Breast epithelium (tissue), 4 donors: ENCODE measurements at regions not wholly inside any gene's neighbourhood (a gene's known extent, or its start where the extent isn't known, plus 50 kb on each side); places are given as distances from the start of the nearest gene placed in this dataset.

Source experiments
- DNase-seq, 2 donors: peaks; one replicate each; pipeline ENCODE4 v3.0.0-alpha.2; 2019; ENCODE audit warnings: low spot score in 2 of 2
- H3K27ac ChIP-seq, 2 donors: fragments of 200-600 bp; sonication (generic) in 1 of 2; one replicate each; pipeline ENCODE4 v1.5.1; 2016 to 2019; ENCODE audit warnings: mild to moderate bottlenecking in 1 of 2
- H3K27me3 ChIP-seq, 2 donors: fragments of 200-600 bp; sonication (generic) in 1 of 2; one replicate each; pipeline versions ENCODE4 v1.5.1 to v1.6.0; 2017 to 2019; ENCODE audit warnings: control low read depth in 1 of 2, mild to moderate bottlenecking in 1 of 2
- H3K36me3 ChIP-seq: fragments of 200-600 bp; one replicate; pipeline ENCODE4 v1.5.1; 2019
- H3K4me1 ChIP-seq, 2 donors: fragments of 200-600 bp; sonication (generic); one replicate each; pipeline ENCODE4 v1.5.1; 2016 to 2019; ENCODE audit warnings: control low read depth in 1 of 2
- H3K4me3 ChIP-seq, 3 donors: fragments of 200-600 bp; sonication (generic); 1 replicate in 2 of 3; 2 replicates in 1 of 3; pipeline ENCODE4 v1.5.1; 2016 to 2019; ENCODE audit warnings: mild to moderate bottlenecking in 3 of 3, moderate library complexity in 2 of 3
- H3K9me3 ChIP-seq, 2 donors: fragments of 200-600 bp; sonication (generic) in 1 of 2; one replicate each; pipeline ENCODE4 v1.5.1; 2016 to 2019; ENCODE audit warnings: control low read depth in 1 of 2
- POLR2A ChIP-seq: fragments of 450-650 bp; IDR thresholded peaks from one replicate; pipeline ENCODE4 v1.6.1; 2016; ENCODE audit warnings: antibody characterized with exemption, mild to moderate bottlenecking, moderate library complexity
- POLR2AphosphoS5 ChIP-seq, 3 donors: sonication (generic); formaldehyde crosslinking; IDR thresholded peaks; one replicate each; pipeline ENCODE4 v1.6.1; 2017; ENCODE audit warnings: antibody characterized with exemption in 3 of 3
- intact Hi-C: fragments of 100-400 bp; cut with DNase I; formaldehyde crosslinking; loops from one replicate; pipeline ENCODE4 v1.15.1; 2023; ENCODE audit warnings: low total_unique reads
- TF ChIP-seq, protein P1 (sequence below), 3 donors: fragments of 450-650 bp; IDR thresholded peaks; one replicate each; pipeline ENCODE4 v1.5.1; 2016 to 2017; ENCODE audit warnings: antibody characterized with exemption in 3 of 3, mild to moderate bottlenecking in 3 of 3, moderate library complexity in 3 of 3

DNA sequence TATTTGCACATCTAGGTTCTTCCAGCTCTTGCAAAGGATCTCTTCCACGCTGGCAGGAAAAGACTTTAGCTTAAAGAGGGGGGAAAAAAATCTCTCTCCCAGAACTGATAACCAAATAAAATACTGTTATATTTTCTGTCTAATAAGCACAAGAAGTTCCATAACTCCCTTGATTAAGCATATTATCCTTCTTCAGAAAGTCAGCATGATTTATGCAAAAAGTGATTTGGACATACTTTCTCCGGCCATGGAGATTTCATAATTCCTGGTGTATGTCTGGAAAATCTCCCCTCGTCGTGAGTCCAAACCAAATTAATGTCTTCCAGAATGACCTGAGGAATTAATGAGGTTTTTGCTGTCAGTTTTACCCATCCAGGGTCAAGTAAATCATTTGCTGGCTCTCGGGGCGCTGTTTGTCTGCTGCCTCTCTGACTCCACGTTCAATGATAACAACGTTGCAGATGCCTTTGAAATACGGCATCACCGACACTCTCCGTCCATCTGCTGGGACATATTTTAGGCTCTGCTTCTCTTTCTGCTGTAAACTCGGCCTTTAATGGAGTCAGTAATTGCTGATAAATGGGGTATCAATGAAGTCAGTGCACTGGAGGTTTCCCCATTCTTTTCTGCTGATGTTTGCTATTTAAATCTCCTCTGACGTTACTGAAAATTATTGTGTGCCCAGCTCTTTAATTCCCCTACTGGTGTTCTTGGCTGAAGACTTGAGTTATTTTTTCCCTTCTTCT is 112.9 kb downstream of the HLX start:
- no peaks in the 10 kb centered on the region for H3K4me1 ChIP-seq
- H3K9me3 ChIP-seq = no peaks in the 10 kb centered on the region
- no peak overlapping the region for H3K4me3 ChIP-seq
- TF ChIP-seq POLR2AphosphoS5 (IDR thresholded peaks at IDR 0.05) = peak in 1 of 3 donors; percentile 87
- TF ChIP-seq, protein P1, sequence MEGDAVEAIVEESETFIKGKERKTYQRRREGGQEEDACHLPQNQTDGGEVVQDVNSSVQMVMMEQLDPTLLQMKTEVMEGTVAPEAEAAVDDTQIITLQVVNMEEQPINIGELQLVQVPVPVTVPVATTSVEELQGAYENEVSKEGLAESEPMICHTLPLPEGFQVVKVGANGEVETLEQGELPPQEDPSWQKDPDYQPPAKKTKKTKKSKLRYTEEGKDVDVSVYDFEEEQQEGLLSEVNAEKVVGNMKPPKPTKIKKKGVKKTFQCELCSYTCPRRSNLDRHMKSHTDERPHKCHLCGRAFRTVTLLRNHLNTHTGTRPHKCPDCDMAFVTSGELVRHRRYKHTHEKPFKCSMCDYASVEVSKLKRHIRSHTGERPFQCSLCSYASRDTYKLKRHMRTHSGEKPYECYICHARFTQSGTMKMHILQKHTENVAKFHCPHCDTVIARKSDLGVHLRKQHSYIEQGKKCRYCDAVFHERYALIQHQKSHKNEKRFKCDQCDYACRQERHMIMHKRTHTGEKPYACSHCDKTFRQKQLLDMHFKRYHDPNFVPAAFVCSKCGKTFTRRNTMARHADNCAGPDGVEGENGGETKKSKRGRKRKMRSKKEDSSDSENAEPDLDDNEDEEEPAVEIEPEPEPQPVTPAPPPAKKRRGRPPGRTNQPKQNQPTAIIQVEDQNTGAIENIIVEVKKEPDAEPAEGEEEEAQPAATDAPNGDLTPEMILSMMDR (IDR thresholded peaks at IDR 0.05) = no peak
- intact Hi-C loops = no loop called here
- peaks cover 0 to 5% of the 10 kb centered on the region in 2 donors for H3K27me3 ChIP-seq
- H3K36me3 ChIP-seq = no peaks in the 10 kb centered on the region
- no peak overlapping the region for H3K27ac ChIP-seq
- no peak for DNase-seq

DNA sequence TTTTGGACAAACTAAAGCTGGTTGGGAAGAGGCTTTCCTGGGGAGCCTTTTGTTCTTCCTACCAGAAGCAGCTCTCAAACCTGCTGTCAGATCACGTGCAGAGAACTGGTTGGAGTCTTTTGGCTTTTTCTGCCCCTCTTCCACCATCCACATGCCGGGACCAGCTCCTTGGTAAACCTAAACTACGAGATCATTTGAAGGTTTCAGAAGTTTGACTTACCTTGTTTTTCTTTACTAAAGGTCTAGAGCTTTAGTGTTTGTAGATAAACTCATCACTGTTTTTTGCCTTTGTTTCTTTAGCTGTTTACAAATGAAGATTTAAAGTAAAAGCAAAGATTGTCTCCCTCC is 113.4 kb downstream of the HLX start:
- peaks cover 0 to 5% of the 10 kb centered on the region in 2 donors for H3K27me3 ChIP-seq
- no peak overlapping the region for H3K4me3 ChIP-seq
- H3K36me3 ChIP-seq = no peaks in the 10 kb centered on the region
- no peaks in the 10 kb centered on the region for H3K9me3 ChIP-seq
- TF ChIP-seq, protein P1 (IDR thresholded peaks at IDR 0.05) = no peak
- TF ChIP-seq POLR2AphosphoS5 (IDR thresholded peaks at IDR 0.05) = no peak
- no peak for TF ChIP-seq POLR2A
- DNase-seq = no peak
- H3K4me1 ChIP-seq = no peaks in the 10 kb centered on the region
- intact Hi-C loops = no loop called here
- no peak overlapping the region for H3K27ac ChIP-seq

DNA sequence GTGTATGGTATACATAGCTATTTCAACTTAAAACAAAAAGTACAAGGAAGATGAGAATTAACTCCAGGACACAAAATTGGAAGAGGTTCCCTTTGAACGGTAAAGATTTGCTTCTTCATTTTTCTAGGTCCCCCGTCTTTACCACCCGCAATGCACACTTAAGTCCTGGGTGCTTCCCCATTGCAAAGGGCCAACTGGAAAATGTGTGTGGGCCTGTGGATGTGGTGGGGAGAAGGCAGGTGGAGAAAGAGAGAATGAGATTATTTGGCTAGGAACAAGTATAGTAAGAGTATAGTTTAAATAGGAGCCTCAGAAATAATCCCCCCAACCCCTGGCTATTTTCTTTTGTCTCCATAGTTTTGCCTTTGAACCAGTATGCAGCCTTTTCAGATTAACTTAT is 115.4 kb downstream of the HLX start:
- no peaks in the 10 kb centered on the region for H3K36me3 ChIP-seq
- intact Hi-C loops = no loop called here
- TF ChIP-seq POLR2AphosphoS5 (IDR thresholded peaks at IDR 0.05) (no peak), POLR2A (no peak)
- TF ChIP-seq, protein P1 (IDR thresholded peaks at IDR 0.05) = no peak

DNA sequence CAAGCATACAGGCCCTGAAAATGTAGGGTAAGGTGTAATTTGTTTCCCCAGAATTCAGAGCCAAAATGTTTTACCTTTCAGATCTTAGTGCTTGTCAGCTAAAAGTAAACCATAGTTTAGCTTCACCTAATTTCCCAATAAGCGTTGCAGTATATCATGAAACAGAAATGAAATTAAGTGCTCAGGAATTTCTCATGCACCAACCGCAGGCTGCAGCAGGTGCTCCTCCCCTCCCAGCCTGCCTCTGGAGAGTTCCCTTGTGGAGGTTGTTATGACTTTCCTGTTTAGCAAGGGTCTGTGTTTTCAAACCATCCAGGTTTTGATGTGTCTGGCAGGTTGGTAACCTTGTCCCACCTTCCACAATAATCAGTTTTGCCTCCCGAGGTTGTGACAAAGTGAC is 118.5 kb downstream of the HLX start:
- Histone ChIP-seq H3K4me1 (no peaks in the 10 kb centered on the region), H3K36me3 (no peaks in the 10 kb centered on the region), H3K4me3 (no peak overlapping the region), H3K9me3 (no peaks in the 10 kb centered on the region), H3K27me3 (peaks cover 0 to 5% of the 10 kb centered on the region in 2 donors), H3K27ac (no peak overlapping the region)
- no peak for TF ChIP-seq POLR2A
- TF ChIP-seq, protein P1 (IDR thresholded peaks at IDR 0.05) = no peak
- TF ChIP-seq POLR2AphosphoS5 (IDR thresholded peaks at IDR 0.05) = no peak
- intact Hi-C loops = no loop called here
- no peak for DNase-seq

More for the DNA sequence above, 115.4 kb downstream of the HLX start:
- Histone ChIP-seq H3K4me3 (no peak overlapping the region), H3K4me1 (no peaks in the 10 kb centered on the region), H3K27ac (no peak overlapping the region), H3K27me3 (peaks cover 0 to 5% of the 10 kb centered on the region in 2 donors), H3K9me3 (no peaks in the 10 kb centered on the region)
- DNase-seq = no peak

DNA sequence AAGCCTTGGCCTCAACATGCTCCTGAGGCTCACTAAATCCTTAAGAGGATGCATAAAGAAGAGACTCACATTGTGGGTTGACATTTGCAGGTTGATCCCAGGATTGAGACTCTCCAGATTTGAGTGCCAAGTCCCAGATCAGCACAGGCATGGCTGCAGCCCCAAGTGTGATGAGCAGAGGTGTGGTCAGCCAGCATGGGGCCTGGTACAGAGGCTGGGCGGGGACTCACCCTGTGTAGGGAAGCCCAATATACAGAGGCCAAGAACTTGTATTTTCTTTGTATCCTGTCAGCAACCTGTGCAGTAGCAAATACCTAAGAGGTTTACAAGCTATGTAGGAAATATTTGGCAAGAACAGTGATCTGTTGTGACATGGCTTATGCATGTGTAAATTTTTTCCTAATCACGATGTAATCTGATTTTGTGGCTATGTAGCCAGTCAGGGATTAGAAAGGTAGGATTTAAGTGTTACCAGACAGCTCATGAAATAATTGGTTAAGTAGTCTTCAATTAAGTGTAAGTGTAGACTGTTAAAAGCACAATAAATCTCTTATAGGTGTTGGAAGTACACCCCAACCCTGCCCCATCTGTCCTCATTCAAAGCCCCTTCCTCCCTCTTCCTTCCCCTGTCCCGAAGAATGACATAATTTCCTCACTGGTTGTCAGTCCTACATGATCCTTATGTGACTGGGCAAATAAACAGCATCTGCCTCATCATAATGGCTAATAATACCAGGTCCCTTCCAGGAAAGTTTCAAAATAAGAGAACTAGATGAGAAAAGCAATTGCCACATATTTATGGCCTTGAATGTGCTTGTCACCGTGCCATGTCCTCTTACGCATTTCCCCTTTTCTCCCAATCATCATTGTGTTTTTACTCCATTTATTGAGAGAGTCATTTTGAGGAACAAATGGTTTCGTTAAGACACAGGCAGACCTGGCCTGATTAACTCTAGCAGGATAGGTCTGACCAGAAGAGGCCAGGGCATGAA is 120.9 kb downstream of the HLX start:
- H3K27ac ChIP-seq = peak overlapping the region in 1 of 2 donors; percentile 61
- no peaks in the 10 kb centered on the region for H3K4me1 ChIP-seq
- intact Hi-C loops = no loop called here
- no peaks in the 10 kb centered on the region for H3K27me3 ChIP-seq
- H3K9me3 ChIP-seq = peaks cover 0 to 2% of the 10 kb centered on the region in 2 donors
- no peaks in the 10 kb centered on the region for H3K36me3 ChIP-seq
- H3K4me3 ChIP-seq = no peak overlapping the region
- DNase-seq = no peak
- TF ChIP-seq, protein P1 (IDR thresholded peaks at IDR 0.05) = no peak
- TF ChIP-seq POLR2AphosphoS5 (IDR thresholded peaks at IDR 0.05) (no peak), POLR2A (no peak)
